Prostate gland (tissue), 2 donors: ENCODE measurements at regions not wholly inside any gene's neighbourhood (a gene's known extent, or its start where the extent isn't known, plus 50 kb on each side); places are given as distances from the start of the nearest gene placed in this dataset.

Experiments
- POLR2A ChIP-seq: fragments of 450-650 bp; IDR thresholded peaks from one replicate; pipeline ENCODE4 v1.6.1; 2016; ENCODE audit warnings: antibody characterized with exemption, mild to moderate bottlenecking
- POLR2AphosphoS5 ChIP-seq: sonication (generic); formaldehyde crosslinking; IDR thresholded peaks from one replicate; pipeline ENCODE4 v1.6.1; 2017; ENCODE audit warnings: antibody characterized with exemption
- TF ChIP-seq, protein P1 (sequence below), 4 experiments: fragments of 200-600 bp in 2 of 4; fragments of 450-650 bp in 2 of 4; sonication (generic) in 2 of 4; IDR thresholded peaks; 1 replicate in 3 of 4; 2 replicates in 1 of 4; pipeline ENCODE4 v1.5.1; 2016 to 2019; ENCODE audit warnings: antibody characterized with exemption in 4 of 4, mild to moderate bottlenecking in 2 of 4, moderate library complexity in 2 of 4

DNA sequence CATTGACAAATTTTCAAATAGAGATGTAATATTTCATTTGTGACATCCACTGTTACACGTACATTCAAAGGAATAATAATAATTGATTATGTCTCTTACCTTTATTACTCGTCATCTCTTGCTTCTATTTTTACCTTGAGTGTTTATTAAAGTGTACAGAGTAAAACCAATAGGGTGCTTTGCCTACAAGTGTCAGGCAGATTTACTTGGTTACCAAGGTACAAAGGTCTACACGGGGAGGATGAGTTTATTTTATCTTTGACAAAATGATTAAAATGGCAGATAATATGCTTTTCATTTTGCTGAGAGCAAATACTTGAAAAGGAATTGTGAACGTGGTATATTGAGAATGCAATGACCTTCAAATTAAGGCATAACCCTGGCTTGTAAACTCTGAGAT lies 137.8 kb upstream of the SOX5 start:
- TF ChIP-seq POLR2AphosphoS5 (no peak), POLR2A (no peak)
- TF ChIP-seq, protein P1, sequence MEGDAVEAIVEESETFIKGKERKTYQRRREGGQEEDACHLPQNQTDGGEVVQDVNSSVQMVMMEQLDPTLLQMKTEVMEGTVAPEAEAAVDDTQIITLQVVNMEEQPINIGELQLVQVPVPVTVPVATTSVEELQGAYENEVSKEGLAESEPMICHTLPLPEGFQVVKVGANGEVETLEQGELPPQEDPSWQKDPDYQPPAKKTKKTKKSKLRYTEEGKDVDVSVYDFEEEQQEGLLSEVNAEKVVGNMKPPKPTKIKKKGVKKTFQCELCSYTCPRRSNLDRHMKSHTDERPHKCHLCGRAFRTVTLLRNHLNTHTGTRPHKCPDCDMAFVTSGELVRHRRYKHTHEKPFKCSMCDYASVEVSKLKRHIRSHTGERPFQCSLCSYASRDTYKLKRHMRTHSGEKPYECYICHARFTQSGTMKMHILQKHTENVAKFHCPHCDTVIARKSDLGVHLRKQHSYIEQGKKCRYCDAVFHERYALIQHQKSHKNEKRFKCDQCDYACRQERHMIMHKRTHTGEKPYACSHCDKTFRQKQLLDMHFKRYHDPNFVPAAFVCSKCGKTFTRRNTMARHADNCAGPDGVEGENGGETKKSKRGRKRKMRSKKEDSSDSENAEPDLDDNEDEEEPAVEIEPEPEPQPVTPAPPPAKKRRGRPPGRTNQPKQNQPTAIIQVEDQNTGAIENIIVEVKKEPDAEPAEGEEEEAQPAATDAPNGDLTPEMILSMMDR (IDR thresholded peaks at IDR 0.05), result no peak
